GM21786 (cell line): ENCODE measurements at regions not wholly inside any gene's neighbourhood (a gene's known extent, or its start where the extent isn't known, plus 50 kb on each side); places are given as distances from the start of the nearest gene placed in this dataset.

ENCODE experiments used
- ATAC-seq: cut with Tn5 transposase; IDR thresholded peaks from one replicate; pipeline ENCODE4 v1.9.1; 2021; ENCODE audit not compliant: unreplicated experiment

DNA sequence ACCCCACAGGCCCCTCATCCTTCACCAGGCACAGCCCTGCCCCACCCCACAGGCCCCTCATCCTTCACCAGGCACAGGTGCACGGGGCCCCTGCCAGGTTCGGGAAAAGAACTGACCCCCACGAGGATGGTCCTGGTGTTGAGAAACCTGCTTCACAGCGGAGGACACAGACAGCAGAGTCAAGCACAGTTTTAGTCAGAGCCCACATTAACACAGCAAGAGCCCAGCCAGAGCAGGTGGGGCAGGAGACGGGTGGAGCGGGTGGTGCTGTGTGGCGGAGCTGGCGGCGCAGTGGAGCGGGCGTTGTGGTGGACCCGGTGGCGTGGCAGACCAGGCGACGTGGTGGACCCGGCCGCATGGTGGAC is 1085.5 kb downstream of the BRD1 start:
- no peak for ATAC-seq

DNA sequence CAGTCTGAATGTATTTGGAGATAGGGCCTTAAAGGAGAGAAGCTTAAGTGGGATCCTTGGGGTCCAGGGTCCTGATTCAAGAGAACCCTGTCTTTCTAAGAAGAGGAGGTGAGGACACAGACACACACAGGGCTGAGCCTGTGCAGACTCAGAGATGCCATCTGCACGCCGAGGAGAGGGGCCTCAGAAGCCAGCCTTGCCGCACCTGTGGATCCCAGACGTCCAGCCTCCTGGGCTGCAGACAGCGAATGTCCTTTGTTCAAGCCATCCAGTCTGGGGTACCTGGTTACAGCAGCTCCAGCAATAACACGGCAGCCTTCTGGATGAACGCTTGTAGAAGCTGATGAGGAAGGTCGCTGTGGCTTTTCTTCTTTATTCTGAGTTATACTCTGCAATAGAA is 1086.1 kb downstream of the BRD1 start:
- no peak for ATAC-seq

DNA sequence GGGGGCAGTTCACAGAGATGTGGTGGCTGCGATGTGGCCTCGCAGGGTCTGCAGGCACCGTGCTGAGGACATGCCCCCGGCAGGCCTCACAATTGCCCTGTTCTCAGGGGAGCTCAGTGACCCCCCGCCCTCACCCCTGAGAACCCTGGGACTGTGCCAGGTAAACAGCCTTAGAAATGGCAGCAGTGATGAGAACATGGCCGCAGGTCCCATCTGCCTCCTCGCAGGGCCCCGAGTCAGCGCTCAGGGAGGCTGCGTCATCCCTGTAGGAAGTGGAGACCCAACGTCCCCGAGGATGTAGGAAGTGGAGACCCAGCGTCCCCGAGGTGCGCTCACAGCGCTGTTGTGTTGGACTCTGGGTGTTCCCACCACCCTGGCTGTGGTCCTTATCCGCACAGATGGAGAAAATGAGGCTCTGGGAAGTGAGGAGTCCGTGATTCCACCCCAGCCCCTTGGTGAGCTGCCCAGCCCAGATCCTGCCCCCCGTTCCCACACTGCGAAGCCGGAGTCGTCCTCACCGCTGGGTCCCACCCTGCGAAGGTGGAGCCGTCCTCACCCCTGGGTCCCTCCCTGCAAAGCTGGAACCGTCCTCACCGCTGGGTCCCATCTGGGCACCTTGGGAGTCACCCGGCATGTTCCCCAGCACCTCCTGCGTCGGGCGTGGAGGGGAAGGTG is 1086.8 kb downstream of the BRD1 start:
- ATAC-seq = no peak

DNA sequence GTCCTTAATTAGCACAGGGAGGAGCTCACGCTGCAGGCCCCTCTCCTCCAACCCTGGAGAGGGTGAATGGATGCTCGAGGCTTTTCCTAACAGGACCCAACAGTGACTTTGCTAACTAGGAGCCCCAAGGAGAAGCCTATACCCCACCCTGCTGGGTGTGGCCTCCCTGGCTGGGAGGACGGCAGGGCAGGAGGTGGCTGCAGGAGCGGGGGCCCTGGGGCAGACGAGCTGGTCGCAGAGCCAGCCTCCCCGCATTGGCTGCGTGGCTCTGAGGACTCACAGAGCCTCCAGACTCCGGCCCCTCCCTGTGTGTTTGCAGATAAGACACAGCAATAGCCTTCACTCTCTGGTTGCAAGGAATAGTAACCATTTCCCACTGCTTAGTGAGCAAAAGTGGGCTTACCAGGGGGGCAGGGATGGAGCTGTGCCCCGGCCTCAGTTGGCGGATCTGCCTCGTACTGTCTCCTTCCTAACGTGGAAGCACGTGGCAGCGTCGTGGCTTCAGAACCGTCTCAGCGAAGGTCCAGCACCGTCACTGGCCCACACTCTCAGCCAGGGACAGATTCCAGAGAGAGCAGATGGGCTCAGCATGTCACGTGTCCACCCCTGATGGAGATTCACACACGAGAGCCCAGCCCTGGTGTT is 1087.5 kb downstream of the BRD1 start:
- no peak for ATAC-seq

DNA sequence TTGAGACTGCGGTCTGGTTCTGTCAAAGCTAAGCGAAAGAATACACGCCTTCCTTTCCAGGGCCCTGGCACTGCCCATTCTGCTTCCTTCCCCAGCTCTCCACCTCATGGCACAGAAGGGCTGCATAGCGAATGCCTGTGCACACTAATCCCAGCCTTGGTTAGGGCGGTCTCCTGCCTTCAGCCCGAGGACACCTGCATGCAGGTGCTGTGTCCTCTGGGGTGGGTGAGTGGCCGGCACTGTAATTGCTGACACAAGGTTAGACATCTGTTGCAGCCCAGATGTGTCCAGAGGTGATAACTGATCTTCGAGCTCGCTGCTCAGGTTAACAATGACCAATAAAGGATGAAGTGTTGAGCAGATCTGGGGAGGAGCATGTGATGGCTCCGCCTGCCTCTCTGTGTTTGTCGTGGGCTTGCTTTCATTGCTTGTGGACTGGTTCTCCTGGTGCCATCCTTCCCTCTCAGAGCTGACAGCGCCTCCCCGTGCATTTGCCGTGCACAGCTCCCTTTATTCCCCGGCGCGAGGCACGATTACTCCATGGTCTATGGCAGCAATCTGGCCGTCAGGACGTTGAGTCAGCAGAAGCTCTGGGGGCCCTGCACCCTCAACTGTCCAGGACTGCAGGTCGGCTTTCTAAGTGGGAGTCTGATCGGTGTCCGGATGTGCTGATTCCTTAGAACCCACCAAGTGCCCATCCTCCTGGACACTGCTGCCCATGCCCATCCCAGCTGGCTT is 1088.2 kb downstream of the BRD1 start:
- no peak for ATAC-seq

DNA sequence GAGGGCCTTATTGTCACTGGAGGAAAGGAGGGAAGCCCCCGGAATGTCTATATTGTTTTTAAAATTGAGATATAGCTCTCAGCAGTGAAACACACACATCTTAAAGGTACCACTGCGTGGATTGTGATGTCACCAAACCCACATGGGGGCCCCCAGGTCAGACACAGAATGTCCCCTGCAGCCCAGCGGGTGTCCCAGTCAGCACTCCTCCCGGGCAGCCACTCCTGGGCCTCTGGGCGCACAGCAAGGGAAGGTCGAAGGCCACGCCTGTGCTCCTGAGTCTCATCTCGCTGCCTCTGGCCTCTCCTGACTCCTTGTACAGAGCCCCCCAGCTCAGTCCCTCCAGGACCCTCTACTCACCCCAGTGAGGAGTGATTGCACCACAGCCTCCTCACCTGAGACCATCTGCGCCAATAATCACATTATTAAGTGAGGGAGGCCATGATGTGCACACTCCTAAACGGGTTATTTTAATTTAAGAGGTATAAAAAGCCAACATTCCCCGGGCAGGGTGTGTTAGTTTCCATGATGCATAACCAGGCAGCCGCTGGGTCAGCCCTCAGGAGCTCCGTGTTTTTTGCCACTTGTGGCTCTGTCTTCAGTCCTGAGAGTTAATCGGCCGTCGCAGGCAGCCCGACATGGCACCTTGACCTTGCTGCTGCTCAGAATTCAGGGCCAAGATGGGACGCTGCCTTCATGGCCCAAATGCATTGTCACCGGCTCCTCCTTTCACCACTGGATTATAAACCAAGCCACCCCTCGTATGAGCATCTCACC is 1089.3 kb downstream of the BRD1 start:
- ATAC-seq = no peak

DNA sequence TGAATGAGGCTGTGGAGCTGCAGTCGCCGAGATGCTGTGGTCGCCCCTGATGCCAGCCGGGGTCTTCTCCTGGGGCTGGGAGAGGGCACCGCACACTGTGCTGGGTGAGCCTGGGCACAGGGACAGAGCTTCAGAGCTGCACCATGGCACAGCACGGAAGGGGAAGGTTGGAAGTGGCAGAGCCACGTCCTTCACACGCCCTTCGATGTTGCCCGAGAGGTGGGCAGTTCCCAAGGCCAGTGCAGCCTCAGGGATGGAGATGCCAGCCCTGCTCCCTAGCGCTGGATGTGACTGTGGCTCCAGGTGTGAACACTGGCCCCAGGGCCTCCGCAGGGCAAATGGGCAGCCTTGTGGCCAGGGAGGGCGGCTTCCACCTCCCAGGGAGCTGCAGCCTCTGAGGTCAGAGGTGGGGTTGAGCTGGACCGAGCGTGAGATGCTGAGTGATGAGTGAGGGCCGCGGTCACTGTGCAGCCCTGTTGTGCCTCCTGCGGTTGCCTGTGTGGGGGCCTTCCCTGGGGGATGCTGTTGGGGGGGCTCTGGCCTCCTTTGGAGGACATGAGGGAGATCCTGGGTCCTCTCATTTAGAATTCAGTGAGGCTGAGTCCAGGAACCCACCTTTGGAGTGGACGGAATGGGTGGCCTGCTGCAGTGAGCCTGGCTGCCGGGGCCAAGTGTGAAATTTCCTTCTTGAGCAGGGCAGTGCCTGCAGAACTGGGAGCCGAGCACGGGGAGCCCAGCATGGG is 1090.0 kb downstream of the BRD1 start:
- ATAC-seq = no peak

DNA sequence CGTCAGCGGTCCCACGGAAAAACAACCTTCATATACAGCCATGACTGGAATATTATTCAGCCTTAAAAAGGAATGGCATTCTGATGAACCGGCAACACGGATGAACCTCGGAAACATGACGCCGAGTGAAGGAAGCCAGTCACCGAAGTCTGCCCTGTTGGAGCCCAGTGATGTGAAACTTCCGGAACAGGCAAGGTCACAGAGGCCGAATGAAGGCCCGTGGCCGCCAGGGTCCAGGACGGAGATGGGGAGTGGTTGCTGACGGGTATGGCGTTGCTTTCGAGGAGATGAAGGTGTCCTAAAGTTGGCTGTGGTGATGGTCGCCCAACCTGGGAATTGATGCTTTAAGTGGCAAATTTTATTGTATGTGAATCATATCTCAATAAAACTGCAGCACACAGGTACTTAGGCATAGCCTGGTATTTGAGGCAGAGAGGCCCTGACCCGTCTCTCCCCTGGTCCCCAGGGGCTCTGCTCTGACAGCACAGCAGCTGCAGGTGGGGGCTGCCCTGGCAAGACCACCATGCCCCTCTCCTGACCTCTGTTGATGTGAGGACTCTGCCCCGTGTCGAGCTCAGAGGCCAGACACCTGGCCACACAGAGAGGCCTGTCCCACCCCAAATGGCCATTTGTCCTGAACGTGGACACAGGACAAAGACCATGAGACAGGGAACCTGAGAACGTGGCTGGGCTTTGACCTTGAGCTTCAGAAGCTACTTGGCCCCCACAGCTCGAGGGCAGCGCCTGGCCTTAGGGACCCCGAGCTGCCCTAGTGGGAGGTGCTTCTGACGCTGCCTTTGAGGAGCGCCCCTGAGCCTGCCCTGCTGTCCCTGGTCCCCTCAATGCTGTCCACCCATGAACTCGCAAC is 1090.8 kb downstream of the BRD1 start:
- no peak for ATAC-seq

DNA sequence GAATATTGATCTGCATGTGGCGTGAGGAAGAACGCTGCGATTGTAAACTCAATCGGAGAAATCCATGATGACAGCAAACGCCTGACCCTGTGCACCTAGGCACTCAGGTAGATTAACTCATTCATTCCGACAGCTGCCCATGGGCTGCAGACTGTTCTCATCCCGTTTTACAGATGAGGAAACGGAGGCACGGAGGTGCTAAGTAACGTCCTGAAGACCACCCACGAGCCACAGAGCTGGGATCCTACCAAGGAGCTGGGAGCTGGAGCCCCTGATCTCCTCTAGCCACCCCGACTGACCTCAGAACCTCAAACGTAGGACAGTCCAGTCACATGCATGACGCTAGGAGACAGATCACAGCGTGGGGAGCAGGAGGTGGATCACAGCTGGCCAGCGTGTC is 1092.7 kb downstream of the BRD1 start:
- ATAC-seq = no peak

DNA sequence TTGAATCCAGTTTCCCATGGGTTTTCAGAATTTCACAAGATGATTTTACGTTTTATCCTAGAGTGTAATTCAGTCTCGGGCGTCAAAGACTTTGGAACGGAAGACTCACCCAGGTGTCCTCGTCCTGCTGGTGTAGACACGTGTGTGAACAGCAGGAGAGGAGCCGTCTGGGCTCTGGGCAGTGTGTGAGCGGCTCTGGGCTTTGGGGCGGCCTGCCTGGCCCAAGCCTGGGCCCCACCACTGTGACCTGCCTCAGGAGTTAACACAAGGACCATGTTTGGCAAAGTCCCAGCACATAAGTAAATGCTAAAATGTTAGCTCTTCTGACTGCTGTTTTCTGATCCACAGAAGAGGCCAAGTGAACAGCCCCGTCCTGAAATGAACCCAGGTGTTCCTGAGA is 1093.3 kb downstream of the BRD1 start:
- ATAC-seq = no peak

DNA sequence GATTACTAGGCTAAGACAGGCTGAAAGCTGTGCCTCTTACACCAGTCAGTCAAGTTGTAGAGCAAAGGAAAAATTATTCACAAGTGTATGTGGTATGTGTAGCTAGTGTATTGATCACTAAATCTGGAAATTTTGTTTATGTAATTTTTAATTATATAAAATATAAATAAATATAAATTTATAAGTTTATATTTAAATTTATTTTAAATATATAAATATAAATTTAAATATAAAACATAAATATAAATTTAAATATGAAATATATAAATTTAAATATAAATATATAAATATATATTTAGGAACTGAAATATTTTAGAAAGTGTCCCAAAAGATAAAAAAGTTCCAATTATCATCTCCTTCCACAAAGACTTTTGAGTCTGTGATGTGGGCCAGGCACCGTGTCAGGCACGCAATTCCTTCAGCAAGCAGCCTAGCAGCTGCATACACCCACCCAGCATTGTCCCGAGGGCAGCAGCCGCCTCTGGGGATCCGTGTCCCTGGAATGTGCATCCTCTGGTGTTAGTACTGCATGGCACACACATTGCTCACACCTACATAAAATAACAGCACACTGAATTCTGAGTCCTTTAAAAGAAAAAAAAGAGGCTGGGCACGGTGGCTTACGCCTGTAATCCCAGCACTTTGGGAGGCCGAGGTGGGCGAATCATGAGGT is 1098.0 kb downstream of the BRD1 start:
- ATAC-seq = no peak

DNA sequence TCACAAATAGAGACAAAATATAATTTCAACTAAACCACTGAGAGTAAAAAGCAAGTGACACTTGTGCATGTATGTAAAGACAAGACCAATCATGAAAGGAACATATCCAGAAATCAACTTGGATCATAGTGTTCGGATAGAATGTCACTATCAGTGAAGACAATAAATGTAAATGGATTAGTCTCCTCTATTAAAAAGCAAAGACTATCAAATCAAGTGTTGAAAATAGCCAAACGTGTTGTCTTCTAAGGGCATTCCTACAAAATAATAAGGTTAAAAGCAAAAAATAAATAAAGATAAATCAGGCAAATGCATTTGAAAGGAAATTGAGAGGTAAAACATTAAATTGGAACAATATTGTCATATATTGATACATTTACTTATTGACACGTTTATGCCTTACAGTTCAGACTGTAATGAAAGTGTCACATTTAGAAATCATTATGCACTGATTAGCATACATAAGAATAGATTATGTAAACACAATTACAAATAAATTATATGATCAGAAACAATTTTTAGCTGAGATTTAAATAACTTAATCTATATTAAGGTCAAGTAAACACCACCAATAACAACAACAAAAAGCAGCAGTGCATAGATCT is 1100.1 kb downstream of the BRD1 start:
- no peak for ATAC-seq

DNA sequence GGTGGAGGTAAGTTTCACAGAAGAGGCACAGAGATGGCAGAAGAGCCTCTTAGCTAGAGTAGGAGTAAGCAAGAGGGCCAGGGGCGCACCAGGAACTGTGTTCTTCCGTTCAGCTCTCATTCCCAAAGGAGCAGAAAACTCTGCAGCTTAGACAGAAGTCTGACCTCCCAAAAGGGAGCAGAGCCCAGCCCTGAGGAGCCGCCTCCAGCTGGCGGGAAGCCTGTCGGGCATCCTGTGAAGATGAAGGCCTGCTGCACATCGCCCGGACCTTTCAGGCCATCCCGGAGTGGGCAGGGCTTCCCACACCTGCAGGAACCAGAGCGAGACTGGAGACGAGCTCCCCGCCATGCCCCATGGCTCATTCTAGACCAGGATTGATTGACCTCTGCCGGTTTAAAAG is 1102.8 kb downstream of the BRD1 start:
- no peak for ATAC-seq

DNA sequence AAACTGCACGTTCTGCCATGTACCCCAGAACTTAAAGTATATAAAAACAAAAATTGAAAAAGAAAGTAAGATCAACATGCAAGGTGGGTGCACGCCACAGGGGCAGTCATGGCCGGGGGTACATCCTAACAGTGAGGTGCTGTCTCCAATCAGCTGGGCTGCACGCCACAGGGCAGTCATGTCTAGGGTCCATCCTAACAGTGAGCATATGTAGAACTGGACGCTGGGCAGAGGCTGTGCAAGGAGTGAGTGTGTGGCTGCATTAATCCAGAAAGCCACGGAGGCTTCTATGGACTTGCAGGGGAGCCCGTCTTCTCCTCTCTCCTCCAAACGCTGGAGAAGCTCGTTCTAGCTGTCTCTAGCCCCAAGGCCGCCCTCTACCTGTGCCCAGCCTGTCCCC is 1105.0 kb downstream of the BRD1 start:
- no peak for ATAC-seq

DNA sequence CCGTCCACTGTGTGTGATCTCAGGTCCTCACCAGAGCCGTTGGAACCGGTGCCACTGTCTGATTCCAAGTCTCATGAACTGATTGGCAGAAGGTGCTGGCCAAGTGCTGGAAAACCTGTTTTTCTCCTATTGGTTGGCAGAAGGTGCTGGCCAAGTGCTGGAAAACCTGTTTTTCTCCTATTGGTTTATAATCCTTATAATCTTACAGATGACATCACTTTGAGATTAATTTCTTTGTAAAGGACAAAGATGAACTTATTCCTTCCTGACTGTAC is 1106.3 kb downstream of the BRD1 start:
- no peak for ATAC-seq

DNA sequence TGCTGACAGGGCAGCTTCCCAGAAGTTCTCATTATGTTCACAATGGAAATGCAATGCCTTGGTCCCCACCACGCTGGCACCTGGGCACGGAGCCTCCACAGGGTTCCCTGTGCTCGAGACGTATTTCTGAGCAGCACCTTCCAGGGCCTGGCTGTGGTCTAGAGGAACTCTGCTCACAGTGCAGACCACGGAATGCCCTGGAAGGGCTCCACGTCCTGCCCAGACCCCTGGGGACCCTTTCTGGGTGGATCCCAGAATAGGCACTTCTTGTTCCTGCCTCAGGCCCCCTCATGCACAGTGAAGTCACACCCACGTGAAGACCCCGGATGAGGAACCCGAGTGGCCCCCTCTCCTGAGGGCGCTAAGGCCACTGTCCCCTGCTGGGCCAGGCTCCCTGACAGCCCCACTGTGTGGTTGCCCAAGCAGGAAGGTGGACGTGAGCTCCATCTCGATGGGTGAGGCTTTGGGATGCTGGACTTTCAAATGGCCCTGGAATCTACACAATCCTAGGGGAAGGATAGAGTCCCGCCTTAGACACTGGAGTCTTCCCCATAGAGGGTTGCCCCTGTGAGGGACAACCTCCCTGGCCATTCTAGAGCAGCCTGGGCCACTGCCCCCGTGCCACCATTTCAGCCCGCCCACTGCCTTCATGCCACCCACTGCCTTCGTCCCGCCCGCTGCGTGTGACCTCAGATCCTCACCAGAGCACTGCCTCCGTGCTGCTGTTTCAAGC is 1106.8 kb downstream of the BRD1 start:
- ATAC-seq = no peak

DNA sequence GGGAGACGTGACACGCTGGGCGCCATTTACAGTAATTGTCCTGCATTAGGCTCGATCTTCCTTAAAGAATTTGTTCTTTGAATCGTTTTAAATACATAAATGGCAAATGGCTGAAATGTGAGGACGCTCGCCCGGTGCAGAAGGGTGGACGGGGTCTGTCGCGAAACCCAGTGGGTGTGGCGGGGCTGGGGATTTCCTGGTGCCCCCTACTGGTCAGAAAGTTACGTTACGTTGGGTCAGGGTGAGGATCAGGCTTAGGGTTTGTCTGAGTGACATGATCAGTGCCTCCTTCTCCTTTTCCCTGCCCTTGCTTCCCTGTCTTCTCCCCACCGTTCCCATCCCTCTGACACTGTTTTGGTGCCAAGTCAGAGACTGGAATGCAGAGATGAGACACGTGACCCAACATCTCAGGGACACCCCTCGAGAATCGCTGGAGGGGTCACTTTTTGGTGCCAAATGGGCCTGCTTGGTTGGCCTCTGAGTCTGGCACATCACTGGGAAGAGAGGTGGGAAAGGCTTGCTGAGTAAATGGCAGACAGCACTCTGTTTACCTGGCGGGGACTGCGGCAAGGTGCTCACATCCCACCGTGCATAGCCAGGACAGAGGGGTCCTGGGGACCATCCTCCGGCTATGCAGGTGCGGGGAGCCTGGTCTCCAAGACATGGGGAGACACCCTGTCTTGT is 1107.6 kb downstream of the BRD1 start:
- ATAC-seq = no peak
